A673 (cell line): ENCODE measurements at regions not wholly inside any gene's neighbourhood (a gene's known extent, or its start where the extent isn't known, plus 50 kb on each side); places are given as distances from the start of the nearest gene placed in this dataset.
"Not testable (repeated sequence)": the region's sequence is repeated elsewhere in the genome, so short reads cannot be mapped to it uniquely, and the experiment has no call there.

ENCODE experiments used
- EZH2 ChIP-seq: fragments of 200-600 bp; sonication (generic); IDR thresholded peaks from 2 replicates; pipeline ENCODE4 v1.6.1; 2017; ENCODE audit warnings: borderline replicate concordance, low read depth, mild to moderate bottlenecking, mixed read lengths, antibody characterized with exemption, low read length; ENCODE audit not compliant: poor library complexity, severe bottlenecking
- TF ChIP-seq, protein P1 (sequence below): fragments of 300-800, 200-600 bp; sonication (generic); conservative IDR thresholded peaks from 2 replicates; pipeline ENCODE4 v1.5.1; 2017; ENCODE audit warnings: low read depth, mild to moderate bottlenecking, antibody characterized with exemption, low read length, moderate library complexity, mixed read lengths

DNA sequence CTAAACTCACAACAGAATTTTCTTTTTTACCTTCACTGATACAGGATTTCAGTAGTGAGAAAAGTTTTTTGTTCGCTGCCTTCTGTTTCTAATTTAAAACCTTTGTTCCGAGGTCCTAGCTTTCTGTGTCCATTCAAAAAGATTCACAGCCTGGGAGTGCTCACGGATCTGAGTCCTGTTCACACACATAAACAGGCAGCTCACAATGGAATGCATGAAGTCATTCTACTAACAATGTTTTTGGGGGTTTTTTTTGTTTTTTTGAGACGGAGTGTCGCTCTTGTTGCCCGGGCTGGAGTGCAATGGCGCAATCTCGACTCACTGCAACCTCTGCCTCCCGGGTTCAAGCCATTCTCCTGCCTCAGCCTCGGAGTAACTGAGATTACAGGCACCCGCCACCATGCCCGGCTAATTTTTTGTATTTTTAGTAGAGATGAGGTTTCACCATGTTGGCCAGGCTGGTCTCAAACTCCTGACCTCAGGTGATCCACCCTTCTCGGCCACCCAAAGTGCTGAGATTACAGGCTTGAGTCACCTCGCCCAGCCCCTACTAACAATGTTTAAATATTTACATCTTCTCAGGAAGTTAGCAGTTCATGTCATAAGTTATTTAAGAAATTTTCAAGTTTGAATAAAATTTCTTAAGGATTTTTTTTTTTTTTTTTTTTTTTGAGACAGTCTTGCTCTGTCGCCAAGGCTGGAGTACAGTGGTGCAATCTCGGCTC lies 59.0 kb downstream of the PRR18 start:
- TF ChIP-seq, protein P1, sequence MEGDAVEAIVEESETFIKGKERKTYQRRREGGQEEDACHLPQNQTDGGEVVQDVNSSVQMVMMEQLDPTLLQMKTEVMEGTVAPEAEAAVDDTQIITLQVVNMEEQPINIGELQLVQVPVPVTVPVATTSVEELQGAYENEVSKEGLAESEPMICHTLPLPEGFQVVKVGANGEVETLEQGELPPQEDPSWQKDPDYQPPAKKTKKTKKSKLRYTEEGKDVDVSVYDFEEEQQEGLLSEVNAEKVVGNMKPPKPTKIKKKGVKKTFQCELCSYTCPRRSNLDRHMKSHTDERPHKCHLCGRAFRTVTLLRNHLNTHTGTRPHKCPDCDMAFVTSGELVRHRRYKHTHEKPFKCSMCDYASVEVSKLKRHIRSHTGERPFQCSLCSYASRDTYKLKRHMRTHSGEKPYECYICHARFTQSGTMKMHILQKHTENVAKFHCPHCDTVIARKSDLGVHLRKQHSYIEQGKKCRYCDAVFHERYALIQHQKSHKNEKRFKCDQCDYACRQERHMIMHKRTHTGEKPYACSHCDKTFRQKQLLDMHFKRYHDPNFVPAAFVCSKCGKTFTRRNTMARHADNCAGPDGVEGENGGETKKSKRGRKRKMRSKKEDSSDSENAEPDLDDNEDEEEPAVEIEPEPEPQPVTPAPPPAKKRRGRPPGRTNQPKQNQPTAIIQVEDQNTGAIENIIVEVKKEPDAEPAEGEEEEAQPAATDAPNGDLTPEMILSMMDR, result not testable (repeated sequence)
- TF ChIP-seq EZH2, result not testable (repeated sequence)
